Activated CD8-positive, alpha-beta T cell treated with anti-CD3 and anti-CD28 coated beads for 36 hours (primary cell): ENCODE measurements at regions not wholly inside any gene's neighbourhood (a gene's known extent, or its start where the extent isn't known, plus 50 kb on each side); places are given as distances from the start of the nearest gene placed in this dataset.

Experiments
- ATAC-seq: fragments of 200-7000 bp; cut with Tn5 transposase; one replicate; pipeline ENCODE4 v1.10.0; 2021; ENCODE audit warnings: mild to moderate bottlenecking, moderate library complexity
- CTCF ChIA-PET: fragments of 350-600 bp; sonication (Branson Sonifier 250); formaldehyde crosslinking; loops from one replicate; lab custom pipeline; 2021; ENCODE audit warnings: antibody characterized with exemption; lab: Charles Lee
- POLR2A ChIA-PET: fragments of 350-600 bp; sonication (Branson Sonifier 250); formaldehyde crosslinking; loops from one replicate; lab custom pipeline; 2021; ENCODE audit warnings: antibody characterized with exemption; lab: Charles Lee
- DNase-seq: peaks from one replicate; pipeline ENCODE4 v3.0.0-alpha.2; 2020
- H3K27ac Mint-ChIP-seq: one replicate; pipeline ENCODE4 v1.8.0; 2021; ENCODE audit warnings: mild to moderate bottlenecking, mixed read lengths
- H3K27me3 Mint-ChIP-seq: one replicate; pipeline ENCODE4 v1.8.0; 2021; ENCODE audit warnings: mixed read lengths
- H3K36me3 Mint-ChIP-seq: one replicate; pipeline ENCODE4 v1.8.0; 2021; ENCODE audit warnings: low read depth, mixed read lengths
- H3K4me1 Mint-ChIP-seq: one replicate; pipeline ENCODE4 v1.8.0; 2021; ENCODE audit warnings: low read depth, mixed read lengths
- H3K4me3 Mint-ChIP-seq: one replicate; pipeline ENCODE4 v1.8.0; 2021; ENCODE audit warnings: mild to moderate bottlenecking, moderate library complexity, mixed read lengths
- H3K9me3 Mint-ChIP-seq: one replicate; pipeline ENCODE4 v1.8.0; 2021; ENCODE audit warnings: mixed read lengths
- CTCF ChIP-seq: fragments of 200-600 bp; IDR thresholded peaks from one replicate; pipeline ENCODE4 v1.8.0; 2022; ENCODE audit warnings: antibody characterized with exemption, mild to moderate bottlenecking
- intact Hi-C: fragments of 100-400 bp; cut with micrococcal nuclease; formaldehyde crosslinking; loops from one replicate; pipeline ENCODE4 v1.10.0; 2022

GRCh38 chr16:60259956-60260355, 1525.8 kb upstream of the GOT2 start:
- Mint-ChIP-seq H3K36me3 (no peaks in the 10 kb centered on the region), H3K27ac (no peak overlapping the region), H3K9me3 (peaks cover 5% of the 10 kb centered on the region), H3K4me3 (no peak overlapping the region), H3K4me1 (no peaks in the 10 kb centered on the region), H3K27me3 (no peaks in the 10 kb centered on the region)
- no peak for TF ChIP-seq CTCF
- ATAC-seq (no peak), DNase-seq (no peak)
- CTCF ChIA-PET: no interaction called here
- POLR2A ChIA-PET: no interaction called here
- intact Hi-C loops: no loop called here

DNA sequence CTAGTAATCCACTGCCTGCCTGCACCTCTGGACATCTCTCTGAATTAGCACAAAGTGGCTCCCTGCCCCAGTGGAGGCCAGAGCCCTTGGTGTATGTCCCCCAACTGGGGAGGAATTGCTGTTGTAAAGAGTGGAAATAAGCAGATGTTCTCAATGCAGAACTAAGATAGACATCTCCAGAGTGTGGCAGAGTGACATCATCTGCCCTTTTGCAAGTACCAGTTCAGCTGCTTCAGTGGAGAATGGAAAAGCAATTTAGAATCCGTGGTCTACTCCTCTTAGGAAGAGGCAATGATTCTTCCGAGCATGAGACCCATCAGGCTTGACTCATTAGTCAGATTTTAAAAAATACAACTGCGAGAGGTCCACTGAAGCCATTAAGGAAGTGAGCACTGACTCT, 1512.0 kb upstream of the GOT2 start:
- CTCF ChIA-PET: no interaction called here
- DNase-seq (no peak), ATAC-seq (no peak)
- Mint-ChIP-seq H3K9me3 (peaks cover 5% of the 10 kb centered on the region), H3K27me3 (no peaks in the 10 kb centered on the region), H3K36me3 (no peaks in the 10 kb centered on the region), H3K4me3 (no peak overlapping the region), H3K4me1 (no peaks in the 10 kb centered on the region), H3K27ac (no peak overlapping the region)
- TF ChIP-seq CTCF: no peak
- POLR2A ChIA-PET: no interaction called here
- intact Hi-C loops: no loop called here

DNA sequence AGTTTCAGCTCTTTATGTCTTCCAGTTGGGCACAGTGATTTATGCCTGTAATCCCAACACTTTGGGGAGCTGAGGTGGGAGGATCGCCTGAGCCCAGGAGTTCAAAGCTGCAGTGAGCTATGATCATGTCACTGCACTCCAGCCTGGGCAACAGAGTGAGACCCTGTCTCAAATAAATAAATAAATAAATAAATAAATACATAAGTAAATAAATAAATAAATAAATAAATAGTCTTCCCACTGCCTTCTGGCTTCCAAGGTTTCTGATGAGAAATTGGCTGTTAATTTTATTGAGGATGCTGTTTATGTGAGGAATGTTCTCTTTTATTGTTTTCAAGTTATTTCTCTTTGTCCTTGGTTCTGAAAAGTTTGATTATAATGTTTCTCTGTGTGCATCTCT, 1507.6 kb upstream of the GOT2 start:
- H3K4me1 Mint-ChIP-seq: no peaks in the 10 kb centered on the region
- ATAC-seq (no peak), DNase-seq (no peak)
- no peaks in the 10 kb centered on the region for H3K27me3 Mint-ChIP-seq
- POLR2A ChIA-PET: no interaction called here
- intact Hi-C loops: no loop called here
- no peak overlapping the region for H3K27ac Mint-ChIP-seq
- TF ChIP-seq CTCF: no peak
- H3K9me3 Mint-ChIP-seq: peaks cover 17% of the 10 kb centered on the region
- H3K36me3 Mint-ChIP-seq: no peaks in the 10 kb centered on the region
- no peak overlapping the region for H3K4me3 Mint-ChIP-seq
- CTCF ChIA-PET: no interaction called here

DNA sequence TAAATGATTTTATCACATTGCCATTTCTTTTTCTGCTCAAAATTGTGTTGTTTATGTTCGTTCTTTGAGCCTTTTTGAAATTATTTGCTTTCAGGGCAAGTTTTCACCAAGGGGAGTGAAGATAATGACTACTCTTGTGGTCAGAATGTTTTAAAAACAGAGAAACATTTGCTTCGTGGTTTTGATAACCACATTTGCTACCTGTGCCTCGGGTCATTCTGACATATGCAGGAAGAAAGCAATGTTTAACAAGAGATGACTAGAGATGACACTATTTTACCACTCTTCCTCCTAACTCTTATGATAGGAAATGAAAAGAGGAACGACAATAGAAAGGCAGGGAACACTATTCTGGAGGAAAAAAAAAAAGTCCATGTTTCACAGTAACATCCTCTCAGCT, 1496.5 kb upstream of the GOT2 start:
- TF ChIP-seq CTCF: no peak
- ChIA-PET CTCF (no interaction called here), POLR2A (no interaction called here)
- Mint-ChIP-seq H3K4me3 (no peak overlapping the region), H3K9me3 (peaks cover 16% of the 10 kb centered on the region), H3K36me3 (no peaks in the 10 kb centered on the region), H3K27ac (no peak overlapping the region), H3K27me3 (no peaks in the 10 kb centered on the region), H3K4me1 (no peaks in the 10 kb centered on the region)
- ATAC-seq (no peak), DNase-seq (no peak)
- intact Hi-C loops: no loop called here

- DNase-seq: no peak
- POLR2A ChIA-PET: no interaction called here
- no peak overlapping the region for H3K4me3 Mint-ChIP-seq
- peaks cover 8% of the 10 kb centered on the region for H3K9me3 Mint-ChIP-seq
- intact Hi-C loops: no loop called here
- no peaks in the 10 kb centered on the region for H3K36me3 Mint-ChIP-seq
- H3K4me1 Mint-ChIP-seq: no peaks in the 10 kb centered on the region
- CTCF ChIA-PET: interaction anchor here (0.7 kb wide), 1 partner anchor 1064 kb away, joined by 3 read pairs; no protein-coding TSS in a partner anchor
- no peak for TF ChIP-seq CTCF
- no peaks in the 10 kb centered on the region for H3K27me3 Mint-ChIP-seq
- ATAC-seq: no peak
- no peak overlapping the region for H3K27ac Mint-ChIP-seq
These were observed 1491.4 kb upstream of the GOT2 start for GRCh38 chr16:60225541-60225940.
